ENCODE measurements at regions not wholly inside any gene's neighbourhood (a gene's known extent, or its start where the extent isn't known, plus 50 kb on each side); places are given as distances from the start of the nearest gene placed in this dataset.

DNA sequence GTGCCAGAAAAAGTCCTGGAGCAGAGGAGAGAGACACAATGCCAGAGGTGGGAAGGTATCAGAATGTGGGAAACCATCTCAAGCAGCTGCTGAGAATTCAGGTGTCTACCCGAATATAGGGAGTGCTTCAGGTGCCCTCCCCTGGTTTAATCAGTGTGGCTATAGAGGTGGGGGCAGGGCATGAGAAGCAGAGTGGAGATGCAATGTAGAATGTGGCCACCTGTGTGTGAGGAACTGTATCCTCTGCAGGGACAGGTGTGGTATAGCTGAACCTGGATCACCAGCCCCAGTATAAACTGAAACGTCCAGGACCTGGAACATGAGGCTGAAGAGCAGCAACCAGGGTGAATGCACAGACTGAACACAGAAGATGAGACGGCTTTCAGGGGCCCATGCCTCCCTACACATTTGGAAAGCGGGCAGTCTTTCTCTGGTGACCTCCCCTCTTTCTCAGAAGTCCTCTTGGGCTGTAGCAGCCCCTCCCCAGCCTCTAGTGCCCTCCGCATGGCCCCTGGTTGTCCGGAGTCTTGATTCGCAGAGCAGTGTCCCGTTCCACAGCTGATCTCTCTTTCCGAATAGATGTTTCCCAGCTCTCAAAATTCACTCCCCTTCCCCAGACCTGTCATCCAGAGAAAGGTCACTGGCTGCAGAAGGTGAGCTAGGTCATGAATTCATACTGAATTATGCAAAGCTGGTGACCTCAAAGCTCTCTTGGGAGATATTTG, 103.1 kb downstream of the ABHD5 start:
- H3K36me3 ChIP-seq (ENCODE audit: control insufficient read depth, insufficient read depth, low read length) = no peaks in the 10 kb centered on the region
- no peaks in the 10 kb centered on the region; the same call in 1 of the 2 replicates for H3K27me3 ChIP-seq (ENCODE audit: control insufficient read depth, insufficient read depth, low read length)
- H3K4me3 ChIP-seq (ENCODE audit: low read depth in 2 of 2, low read length in 2 of 2) = no peak overlapping the region
- H3K9me3 ChIP-seq (ENCODE audit: control insufficient read depth, insufficient read depth, low read depth, low read length) = no peaks in the 10 kb centered on the region
- intact Hi-C loops (cut with micrococcal nuclease; ENCODE audit: unreplicated experiment) = no loop called here
- no peak for TF ChIP-seq SIN3A (IDR thresholded peaks at IDR 0.05; ENCODE audit: borderline replicate concordance, insufficient read depth, low read depth, low read length)
- no peak for TF ChIP-seq TCF7L2 (IDR thresholded peaks at IDR 0.05; ENCODE audit: low read depth, low read length)
- TF ChIP-seq, protein P1, sequence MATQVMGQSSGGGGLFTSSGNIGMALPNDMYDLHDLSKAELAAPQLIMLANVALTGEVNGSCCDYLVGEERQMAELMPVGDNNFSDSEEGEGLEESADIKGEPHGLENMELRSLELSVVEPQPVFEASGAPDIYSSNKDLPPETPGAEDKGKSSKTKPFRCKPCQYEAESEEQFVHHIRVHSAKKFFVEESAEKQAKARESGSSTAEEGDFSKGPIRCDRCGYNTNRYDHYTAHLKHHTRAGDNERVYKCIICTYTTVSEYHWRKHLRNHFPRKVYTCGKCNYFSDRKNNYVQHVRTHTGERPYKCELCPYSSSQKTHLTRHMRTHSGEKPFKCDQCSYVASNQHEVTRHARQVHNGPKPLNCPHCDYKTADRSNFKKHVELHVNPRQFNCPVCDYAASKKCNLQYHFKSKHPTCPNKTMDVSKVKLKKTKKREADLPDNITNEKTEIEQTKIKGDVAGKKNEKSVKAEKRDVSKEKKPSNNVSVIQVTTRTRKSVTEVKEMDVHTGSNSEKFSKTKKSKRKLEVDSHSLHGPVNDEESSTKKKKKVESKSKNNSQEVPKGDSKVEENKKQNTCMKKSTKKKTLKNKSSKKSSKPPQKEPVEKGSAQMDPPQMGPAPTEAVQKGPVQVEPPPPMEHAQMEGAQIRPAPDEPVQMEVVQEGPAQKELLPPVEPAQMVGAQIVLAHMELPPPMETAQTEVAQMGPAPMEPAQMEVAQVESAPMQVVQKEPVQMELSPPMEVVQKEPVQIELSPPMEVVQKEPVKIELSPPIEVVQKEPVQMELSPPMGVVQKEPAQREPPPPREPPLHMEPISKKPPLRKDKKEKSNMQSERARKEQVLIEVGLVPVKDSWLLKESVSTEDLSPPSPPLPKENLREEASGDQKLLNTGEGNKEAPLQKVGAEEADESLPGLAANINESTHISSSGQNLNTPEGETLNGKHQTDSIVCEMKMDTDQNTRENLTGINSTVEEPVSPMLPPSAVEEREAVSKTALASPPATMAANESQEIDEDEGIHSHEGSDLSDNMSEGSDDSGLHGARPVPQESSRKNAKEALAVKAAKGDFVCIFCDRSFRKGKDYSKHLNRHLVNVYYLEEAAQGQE (IDR thresholded peaks at IDR 0.05; ENCODE audit: insufficient read depth in 1 of 2, low read depth in 2 of 2, low read length in 1 of 2) = no peak
- TF ChIP-seq, protein P2, sequence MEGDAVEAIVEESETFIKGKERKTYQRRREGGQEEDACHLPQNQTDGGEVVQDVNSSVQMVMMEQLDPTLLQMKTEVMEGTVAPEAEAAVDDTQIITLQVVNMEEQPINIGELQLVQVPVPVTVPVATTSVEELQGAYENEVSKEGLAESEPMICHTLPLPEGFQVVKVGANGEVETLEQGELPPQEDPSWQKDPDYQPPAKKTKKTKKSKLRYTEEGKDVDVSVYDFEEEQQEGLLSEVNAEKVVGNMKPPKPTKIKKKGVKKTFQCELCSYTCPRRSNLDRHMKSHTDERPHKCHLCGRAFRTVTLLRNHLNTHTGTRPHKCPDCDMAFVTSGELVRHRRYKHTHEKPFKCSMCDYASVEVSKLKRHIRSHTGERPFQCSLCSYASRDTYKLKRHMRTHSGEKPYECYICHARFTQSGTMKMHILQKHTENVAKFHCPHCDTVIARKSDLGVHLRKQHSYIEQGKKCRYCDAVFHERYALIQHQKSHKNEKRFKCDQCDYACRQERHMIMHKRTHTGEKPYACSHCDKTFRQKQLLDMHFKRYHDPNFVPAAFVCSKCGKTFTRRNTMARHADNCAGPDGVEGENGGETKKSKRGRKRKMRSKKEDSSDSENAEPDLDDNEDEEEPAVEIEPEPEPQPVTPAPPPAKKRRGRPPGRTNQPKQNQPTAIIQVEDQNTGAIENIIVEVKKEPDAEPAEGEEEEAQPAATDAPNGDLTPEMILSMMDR (IDR thresholded peaks at IDR 0.05) = no peak
- ChIA-PET CTCF (no interaction called here), POLR2A (no interaction called here)
- BruUV-seq (replicated peaks) = no TSS peak
- no peaks in the 10 kb centered on the region for H3K4me1 ChIP-seq (ENCODE audit: control insufficient read depth, insufficient read depth, low read length)
- no peak for ATAC-seq
- in situ Hi-C loops (cut with HindIII; ENCODE audit: low pct_unique_long_range_greater_than_20kb, low sequenced_read_pairs) = no loop called here
- no peak overlapping the region for H3K27ac ChIP-seq (ENCODE audit: low read length)
- DNase-seq (ENCODE audit: low read depth, low spot score) = no peak

DNA sequence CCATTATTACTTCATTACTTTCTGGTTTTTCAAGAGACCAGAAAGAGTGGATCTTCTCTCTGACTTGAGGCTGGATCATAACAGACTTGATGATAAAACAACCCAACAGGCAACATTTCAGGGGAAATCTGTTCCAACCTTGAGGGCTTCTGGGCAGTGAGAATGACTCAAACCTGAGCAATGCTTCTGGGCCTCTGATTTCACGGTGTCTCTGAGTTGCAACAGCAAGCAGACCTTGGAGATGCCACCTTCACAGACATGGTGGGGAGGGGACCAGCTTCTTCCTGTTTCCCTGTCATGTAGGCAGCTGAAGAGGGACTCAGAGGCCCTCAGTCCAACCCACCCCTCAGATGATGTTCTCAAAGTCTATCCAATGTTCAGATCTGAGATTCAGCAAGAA, 104.0 kb downstream of the ABHD5 start:
- intact Hi-C loops (cut with micrococcal nuclease; ENCODE audit: unreplicated experiment) = no loop called here

More for the DNA sequence above, 104.0 kb downstream of the ABHD5 start:
- no TSS peak for BruUV-seq (replicated peaks)
- Histone ChIP-seq H3K4me3 (ENCODE audit: low read depth in 2 of 2, low read length in 2 of 2) (no peak overlapping the region), H3K9me3 (ENCODE audit: control insufficient read depth, insufficient read depth, low read depth, low read length) (no peaks in the 10 kb centered on the region), H3K36me3 (ENCODE audit: control insufficient read depth, insufficient read depth, low read length) (no peaks in the 10 kb centered on the region), H3K27ac (ENCODE audit: low read length) (no peak overlapping the region), H3K27me3 (ENCODE audit: control insufficient read depth, insufficient read depth, low read length) (no peaks in the 10 kb centered on the region; the same call in 1 of the 2 replicates), H3K4me1 (ENCODE audit: control insufficient read depth, insufficient read depth, low read length) (no peaks in the 10 kb centered on the region)
- TF ChIP-seq TCF7L2 (IDR thresholded peaks at IDR 0.05; ENCODE audit: low read depth, low read length) (no peak), SIN3A (IDR thresholded peaks at IDR 0.05; ENCODE audit: borderline replicate concordance, insufficient read depth, low read depth, low read length) (no peak), POLR2AphosphoS5 (IDR thresholded peaks at IDR 0.05; ENCODE audit: low read depth, low read length) (no peak)
- TF ChIP-seq, protein P2 (IDR thresholded peaks at IDR 0.05) = no peak
- TF ChIP-seq, protein P1 (IDR thresholded peaks at IDR 0.05; ENCODE audit: insufficient read depth in 1 of 2, low read depth in 2 of 2, low read length in 1 of 2) = no peak
- ATAC-seq (no peak), DNase-seq (ENCODE audit: low read depth, low spot score) (no peak)
- in situ Hi-C loops (cut with HindIII; ENCODE audit: low pct_unique_long_range_greater_than_20kb, low sequenced_read_pairs) = no loop called here
- ChIA-PET POLR2A (no interaction called here), CTCF (no interaction called here)

Data from Panc1 (cell line).